ENCODE measurements at regions not wholly inside any gene's neighbourhood (a gene's known extent, or its start where the extent isn't known, plus 50 kb on each side); places are given as distances from the start of the nearest gene placed in this dataset.

DNA sequence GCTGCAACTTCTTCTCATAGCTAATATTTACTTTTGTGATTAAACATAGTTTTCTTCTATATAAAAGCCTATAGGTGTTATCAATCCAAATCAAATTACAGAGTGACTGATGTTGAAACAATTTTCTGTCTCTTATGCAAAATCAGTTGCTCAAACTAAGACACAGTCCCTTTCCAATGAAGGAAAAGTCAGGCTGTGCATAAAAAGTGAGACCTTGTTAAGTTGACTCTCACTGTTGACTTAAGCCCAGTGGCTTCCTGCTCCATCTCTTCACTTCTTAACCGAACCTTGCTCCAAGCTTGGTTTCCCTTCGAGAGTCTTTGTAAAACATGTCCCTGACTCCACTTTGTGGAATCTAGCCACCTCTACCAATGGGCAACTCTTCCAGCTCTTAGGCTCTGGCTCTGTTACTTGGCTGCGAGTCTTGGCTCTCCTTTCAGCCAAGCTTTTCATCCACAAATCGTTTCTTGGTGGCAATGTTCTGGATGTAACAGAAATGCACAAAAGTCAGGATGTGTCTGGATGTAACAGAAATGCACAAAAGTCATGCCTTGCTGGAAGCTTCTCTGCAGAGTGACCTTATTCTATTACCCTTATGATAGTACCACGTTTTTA is 118.9 kb downstream of the LIG4 start:
- Histone ChIP-seq H3K9ac (ENCODE audit: low read depth, low read length, poor library complexity, severe bottlenecking) (no peak overlapping the region), H3K4me3 (ENCODE audit: low read length, poor library complexity, severe bottlenecking) (no peak overlapping the region), H3K4me1 (ENCODE audit: insufficient read depth, low read length, poor library complexity, severe bottlenecking) (no peaks in the 10 kb centered on the region), H3K79me2 (ENCODE audit: insufficient read depth, low read length) (no peaks in the 10 kb centered on the region), H3K9me3 (ENCODE audit: insufficient read depth, low read depth, low read length) (no peaks in the 10 kb centered on the region), H3K27me3 (ENCODE audit: insufficient read depth, low read length, poor library complexity, severe bottlenecking) (no peaks in the 10 kb centered on the region), H4K20me1 (ENCODE audit: insufficient read depth, low read length, poor library complexity, severe bottlenecking) (no peaks in the 10 kb centered on the region), H3K36me3 (ENCODE audit: insufficient read depth, low read length) (no peaks in the 10 kb centered on the region), H3K9me2 (replicated peaks; ENCODE audit: low read depth, low read length) (no peaks in the 10 kb centered on the region; the same call in 1 of the 2 replicates), H3K4me2 (ENCODE audit: low read depth, low read length, poor library complexity, severe bottlenecking) (no peak overlapping the region), H2AFZ (ENCODE audit: low read length) (no peak overlapping the region), H3F3A (ENCODE audit: low read depth) (no peaks in the 10 kb centered on the region)
- no peak for TF ChIP-seq EZH2phosphoT487 (IDR thresholded peaks at IDR 0.05; ENCODE audit: borderline replicate concordance)
- TF ChIP-seq, protein P1, sequence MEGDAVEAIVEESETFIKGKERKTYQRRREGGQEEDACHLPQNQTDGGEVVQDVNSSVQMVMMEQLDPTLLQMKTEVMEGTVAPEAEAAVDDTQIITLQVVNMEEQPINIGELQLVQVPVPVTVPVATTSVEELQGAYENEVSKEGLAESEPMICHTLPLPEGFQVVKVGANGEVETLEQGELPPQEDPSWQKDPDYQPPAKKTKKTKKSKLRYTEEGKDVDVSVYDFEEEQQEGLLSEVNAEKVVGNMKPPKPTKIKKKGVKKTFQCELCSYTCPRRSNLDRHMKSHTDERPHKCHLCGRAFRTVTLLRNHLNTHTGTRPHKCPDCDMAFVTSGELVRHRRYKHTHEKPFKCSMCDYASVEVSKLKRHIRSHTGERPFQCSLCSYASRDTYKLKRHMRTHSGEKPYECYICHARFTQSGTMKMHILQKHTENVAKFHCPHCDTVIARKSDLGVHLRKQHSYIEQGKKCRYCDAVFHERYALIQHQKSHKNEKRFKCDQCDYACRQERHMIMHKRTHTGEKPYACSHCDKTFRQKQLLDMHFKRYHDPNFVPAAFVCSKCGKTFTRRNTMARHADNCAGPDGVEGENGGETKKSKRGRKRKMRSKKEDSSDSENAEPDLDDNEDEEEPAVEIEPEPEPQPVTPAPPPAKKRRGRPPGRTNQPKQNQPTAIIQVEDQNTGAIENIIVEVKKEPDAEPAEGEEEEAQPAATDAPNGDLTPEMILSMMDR (conservative IDR thresholded peaks at IDR 0.05; ENCODE audit: low read length): no peak

DNA sequence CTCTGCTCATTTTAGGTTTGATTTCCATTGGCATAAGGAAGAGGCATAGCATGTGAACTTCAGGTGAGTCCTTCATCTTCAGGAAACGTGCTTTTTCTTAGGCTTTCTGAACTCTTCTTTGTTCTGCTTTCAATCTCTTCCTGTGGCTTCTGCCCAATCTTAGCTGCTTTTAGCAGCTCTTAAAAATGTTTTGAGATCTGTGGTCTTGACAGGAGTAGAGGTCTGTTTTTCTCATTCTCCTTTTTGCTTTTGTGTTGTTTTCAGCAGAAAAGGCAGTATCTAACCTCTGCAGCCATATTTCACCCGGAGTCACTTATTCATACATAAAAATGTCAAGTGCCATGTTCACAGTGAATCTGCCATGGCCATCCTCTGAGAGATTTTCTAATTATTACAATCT is 120.3 kb downstream of the LIG4 start:
- Histone ChIP-seq H3K9me2 (replicated peaks; ENCODE audit: low read depth, low read length) (no peaks in the 10 kb centered on the region; the same call in 1 of the 2 replicates), H3K27me3 (ENCODE audit: insufficient read depth, low read length, poor library complexity, severe bottlenecking) (no peaks in the 10 kb centered on the region), H3K4me3 (ENCODE audit: low read length, poor library complexity, severe bottlenecking) (no peak overlapping the region), H3K79me2 (ENCODE audit: insufficient read depth, low read length) (no peaks in the 10 kb centered on the region), H4K20me1 (ENCODE audit: insufficient read depth, low read length, poor library complexity, severe bottlenecking) (no peaks in the 10 kb centered on the region), H3K4me1 (ENCODE audit: insufficient read depth, low read length, poor library complexity, severe bottlenecking) (no peaks in the 10 kb centered on the region), H2AFZ (ENCODE audit: low read length) (no peak overlapping the region), H3F3A (ENCODE audit: low read depth) (no peaks in the 10 kb centered on the region), H3K4me2 (ENCODE audit: low read depth, low read length, poor library complexity, severe bottlenecking) (no peak overlapping the region), H3K9me3 (ENCODE audit: insufficient read depth, low read depth, low read length) (no peaks in the 10 kb centered on the region), H3K9ac (ENCODE audit: low read depth, low read length, poor library complexity, severe bottlenecking) (no peak overlapping the region), H3K36me3 (ENCODE audit: insufficient read depth, low read length) (no peaks in the 10 kb centered on the region)
- TF ChIP-seq, protein P1 (conservative IDR thresholded peaks at IDR 0.05; ENCODE audit: low read length): no peak
- TF ChIP-seq EZH2phosphoT487 (IDR thresholded peaks at IDR 0.05; ENCODE audit: borderline replicate concordance): no peak

DNA sequence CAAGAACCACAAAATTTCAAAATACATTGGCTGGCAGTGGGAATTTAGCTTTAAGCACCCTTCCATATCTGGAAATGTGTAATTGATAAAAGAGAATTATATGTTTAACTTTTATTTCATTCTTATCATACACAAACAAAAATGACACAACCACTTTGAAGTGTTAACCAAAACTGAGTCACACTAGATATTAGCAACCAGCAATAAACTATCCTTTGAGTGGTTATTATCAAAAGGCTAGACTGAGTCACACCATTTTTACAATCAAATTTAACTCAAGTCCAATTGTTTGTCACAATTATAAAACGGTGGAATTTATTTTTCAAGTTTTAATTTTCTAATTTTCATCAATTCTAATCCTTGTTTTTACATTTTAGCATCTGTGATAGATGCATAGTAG is 121.7 kb downstream of the LIG4 start:
- TF ChIP-seq, protein P1 (conservative IDR thresholded peaks at IDR 0.05; ENCODE audit: low read length): no peak
- no peak for TF ChIP-seq EZH2phosphoT487 (IDR thresholded peaks at IDR 0.05; ENCODE audit: borderline replicate concordance)
- no peak overlapping the region for H2AFZ ChIP-seq (ENCODE audit: low read length)

More for the DNA sequence above, 121.7 kb downstream of the LIG4 start:
- Histone ChIP-seq H3K36me3 (ENCODE audit: insufficient read depth, low read length) (no peaks in the 10 kb centered on the region), H4K20me1 (ENCODE audit: insufficient read depth, low read length, poor library complexity, severe bottlenecking) (no peaks in the 10 kb centered on the region), H3K4me2 (ENCODE audit: low read depth, low read length, poor library complexity, severe bottlenecking) (no peak overlapping the region), H3F3A (ENCODE audit: low read depth) (no peaks in the 10 kb centered on the region), H3K9me3 (ENCODE audit: insufficient read depth, low read depth, low read length) (no peaks in the 10 kb centered on the region), H3K79me2 (ENCODE audit: insufficient read depth, low read length) (no peaks in the 10 kb centered on the region), H3K4me1 (ENCODE audit: insufficient read depth, low read length, poor library complexity, severe bottlenecking) (no peaks in the 10 kb centered on the region), H3K27me3 (ENCODE audit: insufficient read depth, low read length, poor library complexity, severe bottlenecking) (no peaks in the 10 kb centered on the region), H3K9ac (ENCODE audit: low read depth, low read length, poor library complexity, severe bottlenecking) (no peak overlapping the region), H3K4me3 (ENCODE audit: low read length, poor library complexity, severe bottlenecking) (no peak overlapping the region), H3K9me2 (replicated peaks; ENCODE audit: low read depth, low read length) (no peaks in the 10 kb centered on the region)
